A549 (cell line): ENCODE measurements at regions not wholly inside any gene's neighbourhood (a gene's known extent, or its start where the extent isn't known, plus 50 kb on each side); places are given as distances from the start of the nearest gene placed in this dataset.

Source experiments
- ATAC-seq, 2 experiments: fragments of 200-7000 bp in 1 of 2; fragments of >200 bp in 1 of 2; cut with Nextera tagmentation in 1 of 2; cut with Tn5 transposase in 1 of 2; 3 replicates each; pipeline versions ENCODE4 v1.8.0 to v1.9.1; 2018 to 2020; ENCODE audit warnings: mild to moderate bottlenecking in 1 of 2, moderate library complexity in 1 of 2
- CTCF ChIA-PET: fragments of 300-600 bp; sonication (Branson Sonifier 250); formaldehyde crosslinking; extraction: SDS; loops from one replicate; lab custom pipeline; 2021; ENCODE audit warnings: antibody characterized with exemption, inconsistent platforms; lab: Yijun Ruan, JAX
- POLR2A ChIA-PET: fragments of 350-600 bp; formaldehyde crosslinking; extraction: SDS; loops from one replicate; lab custom pipeline; 2021; ENCODE audit warnings: antibody characterized with exemption, inconsistent platforms; lab: Yijun Ruan, JAX
- DNase-seq, 2 experiments: peaks; one replicate each; pipeline versions ENCODE4 v3.0.0 to v3.0.0-alpha.2; 2011 to 2016; ENCODE audit warnings: low read depth in 1 of 2, low spot score in 1 of 2
- FAIRE-seq: peaks from 2 replicates; lab custom pipeline; 2011; peaks lifted over from hg19 to GRCh38; lab: Jason Lieb, UNC
- H3K27ac ChIP-seq, 2 experiments: fragments of >200 bp; sonication (Bioruptor Twin); formaldehyde crosslinking; 3 replicates each; pipeline ENCODE4 v1.5.1; 2016 to 2017
- H3K4me1 ChIP-seq: fragments of >200 bp; sonication (Bioruptor Twin); formaldehyde crosslinking; 3 replicates; pipeline ENCODE4 v1.6.1; 2016
- H3K4me2 ChIP-seq: fragments of >200 bp; sonication (Bioruptor Twin); formaldehyde crosslinking; 3 replicates; pipeline ENCODE4 v1.6.1; 2016
- H3K4me3 ChIP-seq: fragments of >200 bp; sonication (Bioruptor Twin); formaldehyde crosslinking; 3 replicates; pipeline ENCODE4 v1.5.1; 2016
- H3K9me3 ChIP-seq: fragments of >200 bp; sonication (Bioruptor Twin); formaldehyde crosslinking; 3 replicates; pipeline ENCODE4 v1.6.1; 2016
- CBX2 ChIP-seq: fragments of 200-600 bp; sonication (generic); IDR thresholded peaks from 2 replicates; pipeline ENCODE4 v1.6.1; 2016; ENCODE audit warnings: low read depth, mild to moderate bottlenecking, borderline replicate concordance
- CBX8 ChIP-seq: fragments of 200-600 bp; sonication (generic); IDR thresholded peaks from 2 replicates; pipeline ENCODE4 v1.6.1; 2016
- EHF ChIP-seq: fragments of 250-450 bp; sonication (Bioruptor Pico); IDR thresholded peaks from 2 replicates; pipeline ENCODE4 v1.5.0; 2020; ENCODE audit warnings: mild to moderate bottlenecking
- EHMT2 ChIP-seq: fragments of 200-600 bp; sonication (generic); IDR thresholded peaks from 2 replicates; pipeline ENCODE4 v1.6.1; 2016; ENCODE audit warnings: antibody characterized with exemption, low read depth, mild to moderate bottlenecking, moderate library complexity
- EP300 ChIP-seq, 2 experiments: fragments of >200 bp; sonication (Bioruptor Twin); formaldehyde crosslinking; IDR thresholded peaks; 2 replicates in 1 of 2; 3 replicates in 1 of 2; pipeline ENCODE4 v1.6.1; 2016 to 2017
- FOSB ChIP-seq: fragments of 250-450 bp; sonication (Bioruptor Pico); IDR thresholded peaks from 2 replicates; pipeline ENCODE4 v1.5.0; 2020; ENCODE audit warnings: mild to moderate bottlenecking, moderate library complexity
- FOXS1 ChIP-seq: fragments of 250-450 bp; sonication (Bioruptor Pico); IDR thresholded peaks from 2 replicates; pipeline ENCODE4 v1.5.0; 2020; ENCODE audit warnings: mild to moderate bottlenecking, moderate library complexity
- GATA3 ChIP-seq: IDR thresholded peaks from 2 replicates; pipeline ENCODE4 v1.6.1; 2012; ENCODE audit warnings: borderline replicate concordance
- HOXA7 ChIP-seq: fragments of 250-450 bp; sonication (Bioruptor Pico); IDR thresholded peaks from 2 replicates; pipeline ENCODE4 v1.5.0; 2020; ENCODE audit warnings: mild to moderate bottlenecking, moderate library complexity
- HOXB13 ChIP-seq: fragments of 250-450 bp; sonication (Bioruptor Pico); IDR thresholded peaks from 2 replicates; pipeline ENCODE4 v1.5.0; 2020; ENCODE audit warnings: low read depth, mild to moderate bottlenecking, moderate library complexity
- HOXB5 ChIP-seq: fragments of 250-450 bp; sonication (Bioruptor Pico); IDR thresholded peaks from 2 replicates; pipeline ENCODE4 v1.5.0; 2020; ENCODE audit warnings: mild to moderate bottlenecking, moderate library complexity
- JUNB ChIP-seq: fragments of >200 bp; sonication (Bioruptor Twin); formaldehyde crosslinking; IDR thresholded peaks from 2 replicates; pipeline ENCODE4 v1.6.1; 2016
- MAFK ChIP-seq: fragments of 450-650 bp; IDR thresholded peaks from 2 replicates; pipeline ENCODE4 v1.6.1; 2014; ENCODE audit not compliant: partially characterized antibody
- NFE2L2 ChIP-seq: fragments of 150-350 bp; conservative IDR thresholded peaks from 2 replicates; pipeline ENCODE4 v1.6.1; 2014; ENCODE audit warnings: low read length
- NR3C1 ChIP-seq: fragments of >200 bp; sonication (Bioruptor Twin); formaldehyde crosslinking; IDR thresholded peaks from 3 replicates; pipeline ENCODE4 v1.6.1; 2017
- PHF8 ChIP-seq: fragments of 200-600 bp; sonication (generic); IDR thresholded peaks from 2 replicates; pipeline ENCODE4 v1.6.1; 2016; ENCODE audit warnings: low read depth, mild to moderate bottlenecking, antibody characterized with exemption, moderate library complexity, borderline replicate concordance
- POLR2AphosphoS2 ChIP-seq: conservative IDR thresholded peaks from 2 replicates; pipeline ENCODE4 v1.6.1; 2012; ENCODE audit warnings: low read length, improper control_type of control experiment, inconsistent platforms
- RCOR1 ChIP-seq: fragments of 150-350 bp; IDR thresholded peaks from 2 replicates; pipeline ENCODE4 v1.6.1; 2014; ENCODE audit warnings: antibody characterized with exemption, low read length, low read depth
- RFX5 ChIP-seq: fragments of 450-650 bp; IDR thresholded peaks from 2 replicates; pipeline ENCODE4 v1.7.1; 2014; ENCODE audit warnings: antibody characterized with exemption, mild to moderate bottlenecking, moderate library complexity
- RNF2 ChIP-seq: fragments of 200-600 bp; sonication (generic); IDR thresholded peaks from 2 replicates; pipeline ENCODE4 v1.6.1; 2016; ENCODE audit warnings: low read depth, mild to moderate bottlenecking, antibody characterized with exemption, moderate library complexity, borderline replicate concordance
- SMC3 ChIP-seq: fragments of >200 bp; sonication (Bioruptor Twin); formaldehyde crosslinking; IDR thresholded peaks from 3 replicates; pipeline ENCODE4 v1.6.1; 2018; ENCODE audit warnings: inconsistent platforms
- TFCP2L1 ChIP-seq: fragments of 250-450 bp; sonication (Bioruptor Pico); IDR thresholded peaks from 2 replicates; pipeline ENCODE4 v1.5.0; 2021; ENCODE audit warnings: mild to moderate bottlenecking
- TP53 ChIP-seq: fragments of 250-450 bp; sonication (Bioruptor Pico); IDR thresholded peaks from 2 replicates; pipeline ENCODE4 v1.5.0; 2021; ENCODE audit warnings: mild to moderate bottlenecking, moderate library complexity
- ZFP36 ChIP-seq: fragments of 450-650 bp; IDR thresholded peaks from 2 replicates; pipeline ENCODE4 v1.6.1; 2014; ENCODE audit warnings: borderline replicate concordance; ENCODE audit not compliant: partially characterized antibody
- ZNF302 ChIP-seq: fragments of 250-450 bp; sonication (Bioruptor Pico); IDR thresholded peaks from 2 replicates; pipeline ENCODE4 v1.9.0; 2021; ENCODE audit warnings: inconsistent platforms, mild to moderate bottlenecking, moderate library complexity
- ZSCAN20 ChIP-seq: fragments of 250-450 bp; sonication (Bioruptor Pico); IDR thresholded peaks from 2 replicates; pipeline ENCODE4 v1.8.0; 2022; ENCODE audit warnings: mild to moderate bottlenecking, moderate library complexity
- WGBS: methylation state at CpG from one replicate; pipeline ENCODE4 v1.1.6; 2017; ENCODE audit errors: missing lambda C conversion rate; 5-methylcytosine and 5-hydroxymethylcytosine counted together
- TF ChIP-seq, protein P1 (sequence below): IDR thresholded peaks from 2 replicates; pipeline ENCODE4 v1.6.1; 2012; ENCODE audit warnings: low read depth, borderline replicate concordance
- TF ChIP-seq, protein P2 (sequence below): IDR thresholded peaks from 2 replicates; pipeline ENCODE4 v1.6.1; 2012

DNA sequence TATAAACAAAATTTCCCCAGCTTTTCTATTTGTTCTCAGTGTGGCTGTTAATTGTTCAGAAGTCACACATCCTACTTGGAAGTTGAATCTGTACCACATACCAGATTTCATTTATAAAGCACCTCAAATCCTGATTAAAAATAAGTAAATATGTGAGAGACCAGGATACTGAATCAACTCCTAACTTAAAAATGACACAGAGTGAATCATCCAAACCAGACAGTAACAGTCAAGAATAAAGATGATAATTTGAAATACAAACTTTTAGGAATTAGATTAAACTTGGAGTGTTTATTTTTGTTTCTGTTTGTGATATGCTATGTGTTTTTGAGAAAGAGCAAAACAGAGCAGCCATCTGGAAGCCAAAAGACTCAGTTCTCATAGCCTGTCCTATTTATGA is 633.2 kb upstream of the RORB start:
- Histone ChIP-seq H3K4me2 (no peak overlapping the region), H3K4me1 (no peaks in the 10 kb centered on the region), H3K9me3 (no peaks in the 10 kb centered on the region), H3K4me3 (no peak overlapping the region), H3K27ac (no peak overlapping the region)
- TF ChIP-seq EP300 (IDR thresholded peaks at IDR 0.05) (no peak), ZFP36 (no peak), MAFK (no peak), EHF (CRISPR knock-in tag) (no peak), PHF8 (no peak), NFE2L2 (no peak), CBX2 (no peak), HOXB13 (CRISPR knock-in tag) (no peak), HOXA7 (CRISPR knock-in tag) (no peak), TFCP2L1 (CRISPR knock-in tag) (no peak), TP53 (CRISPR knock-in tag) (no peak), FOXS1 (no peak), NR3C1 (no peak), GATA3 (no peak), RCOR1 (no peak)
- TF ChIP-seq, protein P1, sequence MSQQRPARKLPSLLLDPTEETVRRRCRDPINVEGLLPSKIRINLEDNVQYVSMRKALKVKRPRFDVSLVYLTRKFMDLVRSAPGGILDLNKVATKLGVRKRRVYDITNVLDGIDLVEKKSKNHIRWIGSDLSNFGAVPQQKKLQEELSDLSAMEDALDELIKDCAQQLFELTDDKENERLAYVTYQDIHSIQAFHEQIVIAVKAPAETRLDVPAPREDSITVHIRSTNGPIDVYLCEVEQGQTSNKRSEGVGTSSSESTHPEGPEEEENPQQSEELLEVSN = no peak
- TF ChIP-seq, protein P2, sequence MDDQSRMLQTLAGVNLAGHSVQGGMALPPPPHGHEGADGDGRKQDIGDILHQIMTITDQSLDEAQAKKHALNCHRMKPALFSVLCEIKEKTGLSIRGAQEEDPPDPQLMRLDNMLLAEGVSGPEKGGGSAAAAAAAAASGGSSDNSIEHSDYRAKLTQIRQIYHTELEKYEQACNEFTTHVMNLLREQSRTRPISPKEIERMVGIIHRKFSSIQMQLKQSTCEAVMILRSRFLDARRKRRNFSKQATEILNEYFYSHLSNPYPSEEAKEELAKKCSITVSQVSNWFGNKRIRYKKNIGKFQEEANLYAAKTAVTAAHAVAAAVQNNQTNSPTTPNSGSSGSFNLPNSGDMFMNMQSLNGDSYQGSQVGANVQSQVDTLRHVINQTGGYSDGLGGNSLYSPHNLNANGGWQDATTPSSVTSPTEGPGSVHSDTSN = no peak
- ChIA-PET POLR2A (no interaction called here), CTCF (no interaction called here)
- ATAC-seq = no peak
- no peak for FAIRE-seq
- no peak for DNase-seq

DNA sequence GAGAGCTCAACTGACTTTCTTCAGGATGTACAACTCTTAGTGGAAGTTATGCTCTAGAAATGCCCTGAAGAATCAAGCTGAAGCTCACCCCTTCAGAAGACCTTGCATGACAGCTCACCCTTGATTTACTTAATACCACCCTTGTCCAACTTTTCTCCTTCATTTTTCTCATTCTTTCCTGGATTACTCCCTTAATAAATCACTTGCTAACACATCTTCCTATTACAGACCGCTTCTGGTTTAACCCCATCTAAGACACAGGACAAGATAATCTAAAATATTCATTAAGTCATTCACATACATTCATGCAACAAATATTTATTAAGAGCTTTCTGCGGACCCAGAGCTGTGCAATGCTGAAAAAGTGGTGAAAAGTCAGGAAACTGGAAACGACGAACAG is 630.7 kb upstream of the RORB start:
- POLR2A ChIA-PET = no interaction called here
- Histone ChIP-seq H3K4me3 (no peak overlapping the region), H3K27ac (no peak overlapping the region), H3K4me1 (no peaks in the 10 kb centered on the region), H3K9me3 (no peaks in the 10 kb centered on the region), H3K4me2 (no peak overlapping the region)
- ATAC-seq (no peak), FAIRE-seq (no peak), DNase-seq (no peak)
- CTCF ChIA-PET = interaction anchor here (0.7 to 1.6 kb wide), 3 partner anchors 10 to 20 kb away, joined by 3 to 6 read pairs (median 4); no protein-coding TSS in a partner anchor
- TF ChIP-seq SMC3 (no peak), EP300 (IDR thresholded peaks at IDR 0.05) (no peak), FOXS1 (no peak), RNF2 (no peak), ZSCAN20 (CRISPR knock-in tag) (no peak), FOSB (CRISPR knock-in tag) (no peak), CBX8 (no peak), HOXB13 (CRISPR knock-in tag) (no peak), GATA3 (no peak), RFX5 (no peak), EHMT2 (no peak), ZNF302 (CRISPR knock-in tag) (no peak), HOXB5 (CRISPR knock-in tag) (no peak), JUNB (no peak), POLR2AphosphoS2 (no peak), HOXA7 (CRISPR knock-in tag) (no peak)
- WGBS = 8% methylated on average over 4 of the region's 4 CpGs
